Inflammatory macrophage (primary cell): ENCODE measurements at regions not wholly inside any gene's neighbourhood (a gene's known extent, or its start where the extent isn't known, plus 50 kb on each side); places are given as distances from the start of the nearest gene placed in this dataset.

ENCODE experiments used
- DNase-seq, 2 donors: peaks; one replicate each; pipeline ENCODE4 v3.0.0-alpha.2; 2020 to 2022

- DNase-seq: peak; percentile 23 to 34
Measured at GRCh38 chr5:91283899-91284298, 99.2 kb downstream of the ARRDC3 start.

DNA sequence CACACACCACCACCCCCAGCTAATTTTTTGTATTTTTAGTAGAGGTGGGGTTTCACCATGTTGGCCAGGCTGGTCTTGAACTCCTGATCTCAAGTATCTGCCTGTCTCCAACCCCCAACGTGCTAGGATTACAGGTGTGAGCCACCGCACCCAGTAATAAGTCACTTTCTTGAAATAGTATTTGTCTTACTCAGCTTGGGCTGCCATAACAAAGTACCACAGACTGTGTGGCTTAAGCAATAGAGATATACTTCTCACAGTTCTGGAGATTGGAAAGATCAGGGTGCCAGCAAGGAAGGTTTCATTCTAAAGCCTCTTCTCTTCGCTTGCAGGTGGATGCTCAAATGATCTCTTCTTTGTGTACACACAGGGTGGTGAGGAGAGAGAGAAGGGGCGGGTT, 99.8 kb downstream of the ARRDC3 start:
- no peak for DNase-seq

- no peak for DNase-seq
Measured at GRCh38 chr5:91282210-91282609, 100.9 kb downstream of the ARRDC3 start.

DNA sequence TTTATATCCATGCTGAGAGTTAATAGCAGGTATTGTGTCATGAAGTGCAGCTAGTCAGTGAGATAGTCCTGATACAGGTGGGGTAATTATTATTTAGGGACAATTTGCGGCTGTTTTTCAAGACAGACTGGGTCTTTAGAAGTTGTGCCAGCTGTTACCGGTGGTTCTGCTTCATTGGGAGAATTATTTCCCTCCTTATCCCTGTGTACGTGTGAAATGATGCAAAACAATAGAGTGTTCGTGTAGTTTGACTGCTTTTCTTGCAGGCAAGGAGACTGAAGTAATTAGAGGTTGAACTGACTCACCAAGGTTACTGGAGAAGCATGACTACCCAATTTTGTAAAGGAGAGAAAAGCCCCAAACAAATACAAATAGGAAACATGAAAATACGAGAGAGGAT, 101.7 kb downstream of the ARRDC3 start:
- no peak for DNase-seq

GRCh38 chr5:91280362-91281269, 102.5 kb downstream of the ARRDC3 start:
- peak; percentile 89 to 96 for DNase-seq

GRCh38 chr5:91277840-91278239, 105.3 kb downstream of the ARRDC3 start:
- no peak for DNase-seq

DNA sequence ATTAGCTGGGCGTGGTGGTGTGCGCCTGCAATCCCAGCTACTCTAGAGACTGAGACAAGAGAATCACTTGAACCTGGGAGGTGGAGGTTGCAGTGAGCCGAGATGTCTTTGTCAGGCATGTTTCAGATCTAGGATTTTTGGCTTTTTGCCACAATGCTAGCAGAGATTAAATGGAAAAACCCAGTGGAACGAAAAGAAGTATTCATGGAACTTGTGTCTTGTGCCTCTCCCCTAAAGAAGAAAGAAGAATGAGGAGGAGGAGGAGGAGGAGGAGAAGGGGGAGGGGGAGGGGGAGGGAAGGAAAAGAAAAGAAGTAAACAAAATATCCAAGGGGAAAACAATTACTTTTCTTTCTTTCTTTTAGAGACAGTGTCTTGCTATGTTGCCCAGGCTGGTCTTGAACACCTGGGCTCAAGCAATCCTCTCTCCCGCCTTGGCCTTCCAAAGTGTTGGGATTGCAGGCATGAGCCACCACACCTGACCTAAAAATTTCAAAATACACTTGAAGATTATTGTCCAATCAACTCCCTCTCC, 106.0 kb downstream of the ARRDC3 start:
- no peak for DNase-seq

DNA sequence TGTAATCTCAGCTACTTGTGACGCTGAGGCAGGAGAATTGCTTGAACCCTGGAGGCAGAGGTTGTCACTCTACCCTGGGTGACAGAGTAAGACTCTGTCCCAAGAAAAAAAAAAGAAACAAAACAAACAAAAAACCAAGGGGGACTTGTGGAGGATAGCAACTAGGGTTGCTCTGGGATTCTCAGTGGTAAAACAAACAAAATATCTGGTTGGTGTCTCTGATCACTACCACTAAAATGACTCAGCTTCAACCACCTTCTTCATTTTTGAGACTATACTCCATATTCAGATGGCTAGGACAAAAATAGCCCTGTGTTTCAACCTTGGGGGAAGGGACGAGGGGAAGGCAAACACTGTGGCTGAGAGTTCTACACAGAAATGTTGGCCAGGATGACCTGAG, 110.3 kb downstream of the ARRDC3 start:
- no peak for DNase-seq

GRCh38 chr5:91271999-91272398, 111.1 kb downstream of the ARRDC3 start:
- DNase-seq: no peak

DNA sequence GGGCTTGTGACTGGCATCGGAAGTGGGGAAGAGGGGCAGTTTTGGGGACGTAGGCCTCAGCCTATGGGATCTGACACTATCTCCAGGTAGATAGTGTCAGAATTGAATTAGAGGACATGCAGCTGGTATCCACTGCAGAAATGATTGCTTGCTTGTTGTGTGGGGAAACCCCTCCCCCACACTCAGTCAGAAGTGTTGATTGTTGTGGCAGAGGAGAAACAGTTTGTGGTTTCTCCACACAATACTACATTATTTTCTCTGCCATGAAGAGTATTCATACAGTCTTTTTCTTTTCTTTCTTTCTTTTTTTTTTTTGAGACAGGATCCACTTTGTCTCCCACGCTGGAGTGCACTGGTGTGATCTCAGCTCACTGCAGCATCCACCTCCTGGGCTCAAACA, 113.9 kb downstream of the ARRDC3 start:
- DNase-seq: no peak

DNA sequence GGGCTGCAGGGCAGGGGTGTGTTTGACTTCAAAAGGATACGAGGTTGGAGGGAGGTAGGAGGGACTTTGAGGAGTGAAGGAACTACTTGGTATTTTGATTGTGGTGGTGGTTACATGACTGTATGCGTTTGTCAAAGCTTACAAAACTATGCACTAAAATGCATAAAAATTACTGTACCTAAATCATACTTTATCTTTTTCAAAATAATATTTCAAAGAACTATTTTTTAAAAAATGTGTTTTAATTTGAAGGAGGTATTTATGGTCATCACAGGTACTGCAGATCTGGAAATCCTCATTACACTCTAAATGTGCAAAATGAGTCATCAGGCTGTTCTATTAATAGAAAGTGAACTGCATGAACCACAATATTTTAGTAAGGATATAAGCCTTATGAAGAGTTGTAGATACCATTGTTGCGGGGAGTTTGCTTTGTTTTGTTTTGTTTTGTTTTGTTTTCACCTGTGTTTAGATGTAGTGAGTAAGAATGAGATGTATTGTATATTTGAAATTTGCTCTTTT, 116.9 kb downstream of the ARRDC3 start:
- DNase-seq: peak in 1 of 2 donors; percentile 46

GRCh38 chr5:91264311-91265051, 118.6 kb downstream of the ARRDC3 start:
- DNase-seq: no peak

DNA sequence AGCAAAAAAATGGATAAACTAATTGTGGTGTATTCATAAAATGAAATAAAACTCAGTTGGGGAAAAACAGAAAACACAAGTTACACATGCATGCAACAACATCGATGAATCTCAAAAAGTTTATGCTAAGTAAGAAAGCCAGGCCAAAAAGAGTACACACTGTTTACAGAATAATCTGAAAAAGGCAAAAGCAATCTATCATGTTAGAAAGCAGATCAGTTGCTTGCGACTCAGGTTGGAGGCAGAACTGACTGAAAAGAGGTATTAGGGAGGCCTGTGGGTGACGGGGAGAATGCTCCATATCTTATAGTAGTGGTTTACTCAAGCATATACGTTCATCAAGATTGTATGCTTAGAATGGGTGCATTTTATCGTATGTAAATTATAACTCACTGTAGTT, 119.2 kb downstream of the ARRDC3 start:
- DNase-seq: no peak

DNA sequence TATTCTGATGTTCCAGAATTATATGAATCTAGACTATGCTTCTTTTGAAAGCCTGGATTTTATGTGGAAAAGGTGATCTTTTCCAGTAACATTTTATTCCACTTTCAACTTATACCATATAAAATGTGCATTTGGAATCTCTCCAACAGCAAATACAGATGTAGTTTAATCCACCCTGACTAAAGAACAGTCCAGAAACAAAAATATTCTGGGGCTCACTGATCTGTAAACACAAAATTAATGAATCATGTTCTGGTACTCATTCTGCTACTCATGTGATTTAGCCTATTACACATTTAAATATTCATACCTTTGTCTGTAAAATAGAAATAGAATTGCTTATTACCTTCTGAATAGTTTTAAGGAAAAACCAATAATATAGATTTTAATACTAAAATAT, 125.8 kb downstream of the ARRDC3 start:
- no peak for DNase-seq

DNA sequence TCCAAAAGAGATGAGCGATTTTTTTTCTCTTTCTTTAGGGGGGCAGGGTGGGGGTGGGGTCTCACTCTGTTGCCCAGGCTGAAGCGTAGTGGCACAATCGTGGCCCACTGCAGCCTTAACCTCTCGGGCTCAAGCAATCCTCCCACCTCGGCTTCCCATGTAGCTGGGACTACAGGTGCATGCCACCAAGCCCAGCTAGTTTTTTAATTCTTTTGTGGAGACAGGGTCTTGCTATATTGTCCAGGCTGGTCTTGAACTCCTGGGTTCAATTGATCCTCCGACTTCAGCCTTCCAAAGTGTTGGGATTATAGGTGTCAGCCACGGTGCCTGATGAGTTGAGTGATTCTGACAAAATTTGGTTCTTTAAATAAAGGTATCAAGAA, 127.0 kb downstream of the ARRDC3 start:
- DNase-seq: no peak

- DNase-seq: peak in 1 of 2 donors; percentile 13
Measured at GRCh38 chr5:91255396-91256141, 127.5 kb downstream of the ARRDC3 start.

DNA sequence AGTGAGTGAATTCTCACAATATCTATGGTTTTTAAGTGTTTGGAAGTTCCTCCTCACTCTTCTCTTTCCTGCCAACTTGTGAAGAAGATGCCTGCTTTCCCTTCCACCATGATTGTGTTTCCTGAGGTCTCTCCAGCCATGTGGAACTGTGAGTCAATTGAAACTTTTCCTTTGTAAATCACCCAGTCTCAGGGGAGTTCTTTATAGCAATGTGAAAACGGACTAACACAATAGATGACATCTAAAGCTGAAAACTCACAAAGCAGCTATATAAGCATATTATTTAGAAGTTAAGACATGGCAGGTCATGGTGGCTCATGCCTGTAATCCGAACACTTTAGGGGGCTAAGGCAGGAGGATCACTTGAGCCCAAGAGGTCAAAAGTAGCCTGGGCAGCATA, 130.2 kb downstream of the ARRDC3 start:
- DNase-seq: no peak

DNA sequence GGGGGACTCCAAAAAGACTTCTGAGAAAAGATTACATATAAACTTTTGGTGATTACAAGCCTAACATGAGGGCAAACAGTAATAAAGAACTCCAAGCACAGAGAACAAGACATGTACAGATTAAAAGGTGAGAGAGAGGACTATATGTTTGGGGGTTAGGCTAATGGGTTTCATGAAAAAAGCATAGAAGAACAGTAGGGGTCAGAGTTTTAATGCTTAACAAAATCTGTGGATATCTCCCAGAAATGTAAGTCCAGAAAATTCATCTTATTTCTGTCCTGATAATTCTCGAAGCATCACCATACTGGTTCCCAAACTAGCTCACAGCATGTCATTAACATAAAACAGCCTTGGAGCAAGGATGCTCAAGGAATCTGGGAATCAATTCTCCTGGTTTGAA, 137.2 kb downstream of the ARRDC3 start:
- no peak for DNase-seq

- no peak for DNase-seq
Measured at GRCh38 chr5:91245074-91245452, 138.1 kb downstream of the ARRDC3 start.

- no peak for DNase-seq
Measured at GRCh38 chr5:91244380-91245073, 138.6 kb downstream of the ARRDC3 start.

DNA sequence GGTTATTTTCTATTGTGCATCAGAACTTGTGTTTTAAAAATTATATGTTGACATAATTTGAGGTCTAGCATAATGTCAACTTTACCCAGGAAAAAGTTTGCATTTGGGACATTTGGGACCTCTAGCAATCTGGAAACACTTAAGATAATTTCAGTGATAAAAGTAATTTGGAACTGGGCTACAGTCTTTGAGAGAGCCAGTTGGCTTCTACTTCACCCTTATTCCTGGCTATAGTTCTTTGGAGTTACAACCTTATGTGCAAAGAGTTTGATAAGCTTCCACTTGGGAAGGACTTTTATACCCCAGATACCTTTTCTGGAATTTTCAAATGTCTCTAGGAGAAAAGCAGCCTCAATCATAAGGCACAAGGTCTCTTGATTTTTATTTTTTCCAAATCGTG, 139.3 kb downstream of the ARRDC3 start:
- no peak for DNase-seq

DNA sequence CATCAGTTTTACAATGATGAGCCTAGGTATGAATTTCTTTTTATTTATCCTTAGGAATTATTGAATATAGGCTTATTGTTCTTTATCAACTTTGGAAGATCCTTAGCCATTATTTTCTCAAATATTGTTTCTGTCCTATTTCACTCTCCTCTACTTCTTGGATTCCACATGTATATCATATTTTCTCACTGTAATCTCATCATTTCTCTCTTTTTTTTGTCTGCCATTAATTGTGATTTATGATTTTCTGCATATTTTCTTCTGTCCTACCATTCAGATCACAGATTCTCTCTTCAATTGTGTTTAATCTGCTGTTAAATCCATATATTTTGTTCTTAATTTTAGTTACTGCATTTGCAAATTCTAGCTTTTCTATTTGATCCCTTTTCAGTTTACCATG, 139.8 kb downstream of the ARRDC3 start:
- DNase-seq: no peak
